CD4-positive, alpha-beta T cell (primary cell): ENCODE measurements at regions not wholly inside any gene's neighbourhood (a gene's known extent, or its start where the extent isn't known, plus 50 kb on each side); places are given as distances from the start of the nearest gene placed in this dataset.

Source experiments
- ATAC-seq: fragments of 200-7000 bp; cut with Tn5 transposase; one replicate; pipeline ENCODE4 v1.10.0; 2022; ENCODE audit warnings: mild to moderate bottlenecking; ENCODE audit not compliant: poor library complexity
- CTCF ChIA-PET: fragments of 350-600 bp; sonication (Branson Sonifier 250); formaldehyde crosslinking; loops from one replicate; lab custom pipeline; 2021; ENCODE audit warnings: antibody characterized with exemption, inconsistent platforms; lab: Charles Lee
- POLR2A ChIA-PET: fragments of 350-600 bp; sonication (Branson Sonifier 250); formaldehyde crosslinking; loops from one replicate; lab custom pipeline; 2021; ENCODE audit warnings: antibody characterized with exemption, inconsistent platforms; lab: Charles Lee
- DNase-seq, 14 experiments: peaks; one replicate each; pipeline ENCODE4 v3.0.0-alpha.2; 2013 to 2020; ENCODE audit warnings: mixed read lengths in 2 of 14
- H3K27ac ChIP-seq, 2 donors: one replicate each; pipeline versions ENCODE4 v1.5.1 to v1.7.0; 2013; ENCODE audit warnings: low read length in 2 of 2, low read depth in 1 of 2, mild to moderate bottlenecking in 1 of 2
- H3K27me3 ChIP-seq, 2 experiments: 1 replicate in 1 of 2; 2 replicates in 1 of 2; pipeline versions ENCODE4 v1.6.1 to v1.7.0; 2013; ENCODE audit warnings: low read length in 2 of 2, control low read depth in 1 of 2, mild to moderate bottlenecking in 1 of 2, moderate library complexity in 1 of 2; ENCODE audit not compliant: insufficient read depth in 2 of 2, control insufficient read depth in 1 of 2
- H3K36me3 ChIP-seq: one replicate; pipeline ENCODE4 v1.6.1; 2013; ENCODE audit warnings: low read length, control low read depth; ENCODE audit not compliant: insufficient read depth
- H3K4me1 ChIP-seq: one replicate; pipeline ENCODE4 v1.6.1; 2013; ENCODE audit warnings: low read length, control low read depth; ENCODE audit not compliant: insufficient read depth
- H3K4me3 ChIP-seq: one replicate; pipeline ENCODE4 v1.5.1; 2013; ENCODE audit warnings: mild to moderate bottlenecking, low read length, moderate library complexity
- H3K9me3 ChIP-seq, 2 experiments: 1 replicate in 1 of 2; 2 replicates in 1 of 2; pipeline versions ENCODE4 v1.6.1 to v1.7.0; 2013; ENCODE audit warnings: low read length in 2 of 2, mild to moderate bottlenecking in 2 of 2, control low read depth in 1 of 2, moderate library complexity in 1 of 2; ENCODE audit not compliant: control insufficient read depth in 1 of 2, insufficient read depth in 1 of 2
- H3K27ac Mint-ChIP-seq: one replicate; pipeline ENCODE4 v1.8.0; 2020; ENCODE audit warnings: mixed read lengths
- H3K27me3 Mint-ChIP-seq: one replicate; pipeline ENCODE4 v1.8.0; 2021; ENCODE audit warnings: mixed read lengths
- H3K36me3 Mint-ChIP-seq: one replicate; pipeline ENCODE4 v1.8.0; 2021; ENCODE audit warnings: low read depth, mixed read lengths
- H3K4me1 Mint-ChIP-seq: one replicate; pipeline ENCODE4 v1.8.0; 2021; ENCODE audit warnings: low read depth, mixed read lengths
- H3K4me3 Mint-ChIP-seq: one replicate; pipeline ENCODE4 v1.8.0; 2020; ENCODE audit warnings: mild to moderate bottlenecking, mixed read lengths
- H3K9me3 Mint-ChIP-seq: one replicate; pipeline ENCODE4 v1.8.0; 2020; ENCODE audit warnings: mixed read lengths
- CTCF ChIP-seq: fragments of 200-600 bp; IDR thresholded peaks from one replicate; pipeline ENCODE4 v1.8.0; 2022; ENCODE audit warnings: antibody characterized with exemption, mild to moderate bottlenecking
- intact Hi-C, 2 experiments: fragments of 100-400 bp; cut with DNase I in 1 of 2; cut with micrococcal nuclease in 1 of 2; formaldehyde crosslinking; loops; one replicate each; pipeline versions ENCODE4 v1.15.1 to v1.9.0; 2023 to 2025; cut with DNase I, micrococcal nuclease

GRCh38 chr4:97103252-97103651, 1040.0 kb downstream of the STPG2 start:
- intact Hi-C loops: no loop called here
- H3K9me3 Mint-ChIP-seq: peaks cover 5% of the 10 kb centered on the region
- no peak for TF ChIP-seq CTCF

GRCh38 chr4:97104006-97104405, 1039.3 kb downstream of the STPG2 start:
- ChIA-PET POLR2A (no interaction called here), CTCF (no interaction called here)
- no peaks in the 10 kb centered on the region for H3K9me3 ChIP-seq
- Mint-ChIP-seq H3K27me3 (no peaks in the 10 kb centered on the region), H3K4me3 (no peak overlapping the region), H3K4me1 (no peaks in the 10 kb centered on the region), H3K36me3 (no peaks in the 10 kb centered on the region), H3K27ac (no peak overlapping the region), H3K9me3 (peaks cover 3% of the 10 kb centered on the region)
- no peaks in the 10 kb centered on the region for H3K36me3 ChIP-seq
- H3K4me3 ChIP-seq: no peak overlapping the region
- TF ChIP-seq CTCF: no peak
- no peaks in the 10 kb centered on the region for H3K27me3 ChIP-seq
- intact Hi-C loops: no loop called here
- no peaks in the 10 kb centered on the region for H3K4me1 ChIP-seq
- no peak for ATAC-seq
- no peak overlapping the region for H3K27ac ChIP-seq
- DNase-seq: no peak

More at GRCh38 chr4:97103252-97103651, 1040.0 kb downstream of the STPG2 start:
- no peak overlapping the region for H3K27ac Mint-ChIP-seq
- H3K27ac ChIP-seq: no peak overlapping the region
- H3K27me3 Mint-ChIP-seq: no peaks in the 10 kb centered on the region
- H3K4me1 ChIP-seq: no peaks in the 10 kb centered on the region
- ATAC-seq (no peak), DNase-seq (no peak)
- no peaks in the 10 kb centered on the region for H3K4me1 Mint-ChIP-seq
- POLR2A ChIA-PET: no interaction called here
- H3K4me3 Mint-ChIP-seq: no peak overlapping the region
- no peaks in the 10 kb centered on the region for H3K36me3 ChIP-seq
- no peak overlapping the region for H3K4me3 ChIP-seq
- CTCF ChIA-PET: no interaction called here
- no peaks in the 10 kb centered on the region for H3K27me3 ChIP-seq
- H3K9me3 ChIP-seq: no peaks in the 10 kb centered on the region
- no peaks in the 10 kb centered on the region for H3K36me3 Mint-ChIP-seq

- H3K27me3 Mint-ChIP-seq: no peaks in the 10 kb centered on the region
- ATAC-seq: no peak
- intact Hi-C loops: no loop called here
- Histone ChIP-seq H3K27ac (no peak overlapping the region), H3K9me3 (no peaks in the 10 kb centered on the region), H3K4me1 (no peaks in the 10 kb centered on the region), H3K4me3 (no peak overlapping the region), H3K27me3 (no peaks in the 10 kb centered on the region), H3K36me3 (no peaks in the 10 kb centered on the region)
- no peaks in the 10 kb centered on the region for H3K4me1 Mint-ChIP-seq
- ChIA-PET CTCF (no interaction called here), POLR2A (no interaction called here)
- no peak for DNase-seq
- TF ChIP-seq CTCF: no peak
- peaks cover 3% of the 10 kb centered on the region for H3K9me3 Mint-ChIP-seq
- no peak overlapping the region for H3K27ac Mint-ChIP-seq
- no peak overlapping the region for H3K4me3 Mint-ChIP-seq
- no peaks in the 10 kb centered on the region for H3K36me3 Mint-ChIP-seq
Observed at GRCh38 chr4:97104666-97105065, 1038.6 kb downstream of the STPG2 start.
